Ovary (tissue), 7 donors: ENCODE measurements at regions not wholly inside any gene's neighbourhood (a gene's known extent, or its start where the extent isn't known, plus 50 kb on each side); places are given as distances from the start of the nearest gene placed in this dataset.

ENCODE experiments used
- DNase-seq, 5 donors: peaks; one replicate each; pipeline ENCODE4 v3.0.0-alpha.2; 2019 to 2020
- H3K27ac ChIP-seq, 2 donors: fragments of 200-600 bp; one replicate each; pipeline versions ENCODE4 v1.5.1 to v1.8.0; 2019 to 2022
- H3K27me3 ChIP-seq: fragments of 200-600 bp; one replicate; pipeline ENCODE4 v1.8.0; 2022
- H3K36me3 ChIP-seq: fragments of 200-600 bp; sonication (generic); one replicate; pipeline ENCODE4 v1.5.1; 2019
- H3K4me1 ChIP-seq: one replicate; pipeline ENCODE4 v1.8.1; 2013; ENCODE audit warnings: mild to moderate bottlenecking, moderate library complexity; ENCODE audit not compliant: insufficient read depth
- H3K4me3 ChIP-seq: fragments of 200-600 bp; sonication (generic); one replicate; pipeline ENCODE4 v1.5.1; 2017
- H3K9me3 ChIP-seq, 2 donors: fragments of 200-600 bp in 1 of 2; sonication (generic) in 1 of 2; one replicate each; pipeline versions ENCODE4 v1.5.1 to v1.8.1; 2013 to 2019; ENCODE audit warnings: mild to moderate bottlenecking in 1 of 2, moderate library complexity in 1 of 2
- CTCF ChIP-seq, 3 donors: fragments of 450-650 bp in 2 of 3; fragments of 200-600 bp in 1 of 3; IDR thresholded peaks; one replicate each; pipeline versions ENCODE4 v1.5.1 to v1.8.0; 2016 to 2022; ENCODE audit warnings: antibody characterized with exemption in 3 of 3, mild to moderate bottlenecking in 1 of 3
- EP300 ChIP-seq: sonication (generic); formaldehyde crosslinking; IDR thresholded peaks from one replicate; pipeline ENCODE4 v1.6.1; 2017; ENCODE audit warnings: antibody characterized with exemption
- POLR2A ChIP-seq: fragments of 450-650 bp; IDR thresholded peaks from one replicate; pipeline ENCODE4 v1.6.1; 2017; ENCODE audit warnings: antibody characterized with exemption, mild to moderate bottlenecking, moderate library complexity
- WGBS, 3 donors: extraction: QIAGEN DNeasy Blood & Tissue Kit in 1 of 3; methylation state at CpG; one replicate each; pipeline versions ENCODE4 v1.1.5 to v1.1.7; 2013 to 2017; 5-methylcytosine and 5-hydroxymethylcytosine counted together
- intact Hi-C, 4 donors: fragments of 100-400 bp; cut with DNase I; formaldehyde crosslinking; loops; one replicate each; pipeline versions ENCODE4 v1.11.0 to v1.15.1; 2022 to 2023
- donor health status: DM: no; HTN: no; CAD: no; lungs with moderate emphysema.
- donor health status: DM: no; HTN: no; CAD: no.
- donor health status: Bipolar disorder and iron deficiency.
- donor health status: DM: no; HTN: no; CAD: no.
- donor health status: DM: yes; HTN: yes; CAD: no.

DNA sequence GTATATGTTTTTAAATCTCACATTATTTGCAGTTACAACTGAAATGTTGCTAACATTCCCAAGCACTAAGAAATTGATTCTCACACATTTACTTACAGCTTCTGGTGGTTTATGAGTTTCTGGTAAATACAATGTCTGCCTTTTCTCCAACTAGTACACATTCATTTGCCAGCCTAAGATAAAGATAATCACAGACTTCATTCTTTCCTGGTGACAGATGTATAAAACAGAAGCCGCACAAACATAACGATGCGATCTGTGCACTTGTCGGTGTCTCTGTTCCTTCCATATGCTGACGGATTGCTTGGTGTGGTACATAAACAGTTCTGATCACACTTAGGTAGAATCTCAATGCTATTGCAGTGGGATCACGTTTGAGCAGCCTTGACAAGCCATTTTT, 100.4 kb upstream of the DDX18 start:
- 34 to 56% (median 39%) methylated on average over 6 of the region's 6 CpGs for WGBS, 3 donors
- Histone ChIP-seq H3K9me3 (no peaks in the 10 kb centered on the region), H3K4me1 (no peaks in the 10 kb centered on the region), H3K27ac (no peak overlapping the region), H3K27me3 (no peaks in the 10 kb centered on the region), H3K4me3 (no peak overlapping the region), H3K36me3 (no peaks in the 10 kb centered on the region)
- intact Hi-C loops: no loop called here
- DNase-seq: no peak
- TF ChIP-seq CTCF (IDR thresholded peaks at IDR 0.05): no peak
- no peak for TF ChIP-seq POLR2A
- TF ChIP-seq EP300: no peak

DNA sequence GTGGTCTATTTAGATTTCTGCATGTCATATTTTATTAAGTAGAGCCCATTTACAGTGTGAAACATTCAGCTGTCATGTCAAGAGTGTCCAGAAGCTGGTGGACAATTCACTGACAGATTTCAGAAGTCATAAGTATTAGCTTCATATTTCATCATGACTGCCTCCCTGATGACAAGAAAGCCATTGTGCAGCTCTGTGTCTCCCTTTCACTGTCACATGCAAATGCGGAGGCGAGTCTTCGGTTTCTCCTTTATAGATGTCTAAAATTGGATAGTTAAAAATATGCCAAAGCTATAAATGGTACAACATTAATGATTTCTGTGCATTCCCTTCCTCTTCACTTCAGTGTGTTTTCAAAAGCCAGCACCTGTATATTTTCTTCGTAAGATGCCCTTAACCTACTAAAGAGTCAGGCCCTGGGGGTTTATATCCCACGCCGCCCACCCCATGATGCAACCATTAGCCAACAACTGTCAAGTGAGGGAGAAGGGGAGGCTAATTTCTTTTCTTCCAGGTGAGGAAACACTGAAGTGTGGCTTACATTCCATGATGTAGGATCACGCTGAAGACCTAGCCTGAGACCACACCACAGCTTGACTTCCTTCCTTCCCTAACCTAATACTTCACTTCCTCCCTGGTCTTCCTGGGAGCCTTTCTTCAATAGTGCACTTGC, 99.6 kb upstream of the DDX18 start:
- Histone ChIP-seq H3K27ac (no peak overlapping the region), H3K4me3 (no peak overlapping the region), H3K9me3 (no peaks in the 10 kb centered on the region), H3K4me1 (no peaks in the 10 kb centered on the region), H3K36me3 (no peaks in the 10 kb centered on the region), H3K27me3 (no peaks in the 10 kb centered on the region)
- intact Hi-C loops: no loop called here
- 81 to 88% (median 85%) methylated on average over 7 of the region's 7 CpGs for WGBS, 3 donors
- DNase-seq: no peak
- TF ChIP-seq EP300 (no peak), CTCF (IDR thresholded peaks at IDR 0.05) (no peak), POLR2A (no peak)

GRCh38 chr2:117716505-117716904, 98.0 kb upstream of the DDX18 start:
- TF ChIP-seq CTCF (IDR thresholded peaks at IDR 0.05) (no peak), POLR2A (no peak), EP300 (no peak)
- WGBS, 3 donors: 61 to 69% (median 67%) methylated on average over 3 of the region's 3 CpGs
- H3K27ac ChIP-seq: no peak overlapping the region
- DNase-seq: no peak
- intact Hi-C loops: no loop called here
- H3K27me3 ChIP-seq: no peaks in the 10 kb centered on the region
- no peak overlapping the region for H3K4me3 ChIP-seq
- no peaks in the 10 kb centered on the region for H3K9me3 ChIP-seq
- no peaks in the 10 kb centered on the region for H3K4me1 ChIP-seq
- no peaks in the 10 kb centered on the region for H3K36me3 ChIP-seq

GRCh38 chr2:117717072-117717471, 97.4 kb upstream of the DDX18 start:
- no peak overlapping the region for H3K27ac ChIP-seq
- H3K36me3 ChIP-seq: no peaks in the 10 kb centered on the region
- H3K4me3 ChIP-seq: no peak overlapping the region
- H3K4me1 ChIP-seq: no peaks in the 10 kb centered on the region
- intact Hi-C loops: no loop called here
- WGBS, 3 donors: 34 to 46% (median 42%) methylated on average over 5 to 6 of the region's 6 CpGs
- no peaks in the 10 kb centered on the region for H3K9me3 ChIP-seq
- TF ChIP-seq CTCF (IDR thresholded peaks at IDR 0.05): no peak
- no peak for TF ChIP-seq POLR2A
- DNase-seq: no peak
- no peaks in the 10 kb centered on the region for H3K27me3 ChIP-seq
